ENCODE measurements at regions not wholly inside any gene's neighbourhood (a gene's known extent, or its start where the extent isn't known, plus 50 kb on each side); places are given as distances from the start of the nearest gene placed in this dataset.

DNA sequence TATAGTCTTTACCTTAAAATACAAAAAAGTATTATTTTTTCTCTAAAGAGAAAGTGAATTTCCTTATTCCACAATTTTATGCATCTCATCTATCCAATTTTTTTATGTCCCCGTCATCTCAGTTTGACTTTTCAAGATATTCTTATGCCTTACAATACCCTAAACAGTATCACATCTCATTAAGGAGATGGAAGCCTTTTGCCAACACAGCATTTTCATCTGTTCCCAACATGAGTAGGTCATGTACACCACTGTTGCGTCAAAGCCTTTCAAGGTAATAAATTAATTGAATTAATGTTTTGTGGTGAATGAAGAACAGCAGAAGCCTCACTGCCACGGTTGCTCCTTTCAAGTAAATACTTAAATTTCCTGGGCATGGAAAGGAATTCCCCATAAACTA, 299.4 kb downstream of the EPHA4 start:
- no peak for TF ChIP-seq HOMEZ (CRISPR knock-in tag; IDR thresholded peaks at IDR 0.05)
- TF ChIP-seq TAF15 (IDR thresholded peaks at IDR 0.05; ENCODE audit: low read depth, low read length): no peak
- TF ChIP-seq ESRRA (IDR thresholded peaks at IDR 0.05; ENCODE audit: borderline replicate concordance, low read depth): no peak
- no peak for TF ChIP-seq GTF2F1 (IDR thresholded peaks at IDR 0.05; ENCODE audit: low read depth, low read length)
- TF ChIP-seq NFIC (IDR thresholded peaks at IDR 0.05): no peak
- TF ChIP-seq, protein P1, sequence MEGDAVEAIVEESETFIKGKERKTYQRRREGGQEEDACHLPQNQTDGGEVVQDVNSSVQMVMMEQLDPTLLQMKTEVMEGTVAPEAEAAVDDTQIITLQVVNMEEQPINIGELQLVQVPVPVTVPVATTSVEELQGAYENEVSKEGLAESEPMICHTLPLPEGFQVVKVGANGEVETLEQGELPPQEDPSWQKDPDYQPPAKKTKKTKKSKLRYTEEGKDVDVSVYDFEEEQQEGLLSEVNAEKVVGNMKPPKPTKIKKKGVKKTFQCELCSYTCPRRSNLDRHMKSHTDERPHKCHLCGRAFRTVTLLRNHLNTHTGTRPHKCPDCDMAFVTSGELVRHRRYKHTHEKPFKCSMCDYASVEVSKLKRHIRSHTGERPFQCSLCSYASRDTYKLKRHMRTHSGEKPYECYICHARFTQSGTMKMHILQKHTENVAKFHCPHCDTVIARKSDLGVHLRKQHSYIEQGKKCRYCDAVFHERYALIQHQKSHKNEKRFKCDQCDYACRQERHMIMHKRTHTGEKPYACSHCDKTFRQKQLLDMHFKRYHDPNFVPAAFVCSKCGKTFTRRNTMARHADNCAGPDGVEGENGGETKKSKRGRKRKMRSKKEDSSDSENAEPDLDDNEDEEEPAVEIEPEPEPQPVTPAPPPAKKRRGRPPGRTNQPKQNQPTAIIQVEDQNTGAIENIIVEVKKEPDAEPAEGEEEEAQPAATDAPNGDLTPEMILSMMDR (IDR thresholded peaks at IDR 0.05 in 2 of 3, conservative IDR thresholded peaks at IDR 0.05 in 1 of 3; ENCODE audit: insufficient read depth in 2 of 3, low read depth in 1 of 3, low read length in 3 of 3): no peak

Data from K562 (cell line).